ENCODE measurements at regions not wholly inside any gene's neighbourhood (a gene's known extent, or its start where the extent isn't known, plus 50 kb on each side); places are given as distances from the start of the nearest gene placed in this dataset.

DNA sequence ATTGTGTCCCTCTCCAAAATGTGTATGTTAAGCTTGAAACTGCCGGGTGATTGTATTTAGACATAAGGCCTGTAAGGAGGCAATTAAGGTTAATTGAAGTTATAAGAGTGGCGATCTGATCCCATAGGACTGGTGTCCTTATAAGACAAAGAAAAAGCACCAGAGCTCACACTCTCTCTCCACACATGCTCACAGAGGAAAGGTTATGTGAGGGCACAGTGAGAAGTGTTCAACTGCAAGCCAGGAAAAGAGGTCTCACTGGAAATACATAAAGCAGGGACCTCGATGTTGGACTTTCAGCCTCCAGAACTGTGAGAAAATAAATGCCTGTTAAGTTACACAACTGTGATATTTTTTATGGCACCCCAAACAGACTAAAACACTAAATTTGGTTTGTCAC, 1233.8 kb upstream of the CNTN5 start:
- TF ChIP-seq POLR2A (IDR thresholded peaks at IDR 0.05): no peak
- no peak for TF ChIP-seq POLR2AphosphoS5 (IDR thresholded peaks at IDR 0.05)
- TF ChIP-seq, protein P1, sequence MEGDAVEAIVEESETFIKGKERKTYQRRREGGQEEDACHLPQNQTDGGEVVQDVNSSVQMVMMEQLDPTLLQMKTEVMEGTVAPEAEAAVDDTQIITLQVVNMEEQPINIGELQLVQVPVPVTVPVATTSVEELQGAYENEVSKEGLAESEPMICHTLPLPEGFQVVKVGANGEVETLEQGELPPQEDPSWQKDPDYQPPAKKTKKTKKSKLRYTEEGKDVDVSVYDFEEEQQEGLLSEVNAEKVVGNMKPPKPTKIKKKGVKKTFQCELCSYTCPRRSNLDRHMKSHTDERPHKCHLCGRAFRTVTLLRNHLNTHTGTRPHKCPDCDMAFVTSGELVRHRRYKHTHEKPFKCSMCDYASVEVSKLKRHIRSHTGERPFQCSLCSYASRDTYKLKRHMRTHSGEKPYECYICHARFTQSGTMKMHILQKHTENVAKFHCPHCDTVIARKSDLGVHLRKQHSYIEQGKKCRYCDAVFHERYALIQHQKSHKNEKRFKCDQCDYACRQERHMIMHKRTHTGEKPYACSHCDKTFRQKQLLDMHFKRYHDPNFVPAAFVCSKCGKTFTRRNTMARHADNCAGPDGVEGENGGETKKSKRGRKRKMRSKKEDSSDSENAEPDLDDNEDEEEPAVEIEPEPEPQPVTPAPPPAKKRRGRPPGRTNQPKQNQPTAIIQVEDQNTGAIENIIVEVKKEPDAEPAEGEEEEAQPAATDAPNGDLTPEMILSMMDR (IDR thresholded peaks at IDR 0.05): no peak
- no peak for TF ChIP-seq EP300 (IDR thresholded peaks at IDR 0.05; ENCODE audit: low read depth)
